ENCODE measurements at regions not wholly inside any gene's neighbourhood (a gene's known extent, or its start where the extent isn't known, plus 50 kb on each side); places are given as distances from the start of the nearest gene placed in this dataset.

DNA sequence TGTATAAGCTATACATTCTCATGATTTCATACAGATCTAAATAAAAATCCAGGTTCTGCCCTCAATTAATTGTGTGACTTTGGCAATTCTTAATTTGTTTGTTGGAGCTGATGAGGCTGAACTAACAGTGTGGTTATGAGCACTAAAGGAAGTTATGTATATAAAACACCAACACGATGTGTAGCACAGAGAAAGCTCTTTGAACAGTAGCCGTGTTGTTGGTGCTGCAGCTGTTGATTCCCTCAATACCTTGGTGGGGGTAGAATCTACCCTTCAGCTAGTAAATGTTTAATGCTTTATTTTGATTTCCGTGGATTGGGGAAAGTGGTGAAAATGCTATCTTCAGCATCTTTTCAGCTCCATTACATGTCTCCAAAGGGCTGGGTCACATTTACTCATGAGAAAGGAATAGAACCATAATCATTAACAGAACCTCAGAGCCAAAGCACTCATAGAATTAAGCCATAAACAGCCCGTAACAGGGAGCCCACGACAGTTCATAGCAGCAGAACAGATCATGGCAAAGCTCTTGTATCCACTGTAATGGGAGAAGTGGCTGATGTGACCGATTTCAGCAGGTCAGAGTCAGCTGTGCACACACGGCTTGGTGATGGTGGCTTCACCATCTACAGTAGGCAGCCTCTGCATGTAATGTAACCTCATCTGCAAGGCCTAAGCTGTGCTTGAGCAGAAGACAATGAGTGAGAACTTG, 332.7 kb downstream of the DIRAS2 start:
- H4K20me1 ChIP-seq (replicated peaks; ENCODE audit: insufficient read depth): no peaks in the 10 kb centered on the region
- no peaks in the 10 kb centered on the region for H3K27me3 ChIP-seq (ENCODE audit: insufficient read depth)
- H3F3A ChIP-seq (replicated peaks; ENCODE audit: low read depth): no peaks in the 10 kb centered on the region
- no peak overlapping the region for H2AFZ ChIP-seq
- Mint-ChIP-seq H3K27ac (no peak overlapping the region), H3K9me3 (no peaks in the 10 kb centered on the region), H3K27me3 (ENCODE audit: insufficient read depth, low read depth, poor library complexity) (peaks cover 2% of the 10 kb centered on the region), H3K4me1 (no peaks in the 10 kb centered on the region), H3K36me3 (ENCODE audit: low read depth) (no peaks in the 10 kb centered on the region), H3K4me3 (no peak overlapping the region)
- no peak for DNase-seq (ENCODE audit: low spot score)
- no peaks in the 10 kb centered on the region for H3K36me3 ChIP-seq (ENCODE audit: insufficient read depth)
- 0 out of 2 replicates have a peak, but pooled peaks cover 4% of the 10 kb centered on the region for H3K9me2 ChIP-seq (ENCODE audit: insufficient read depth)
- no peaks in the 10 kb centered on the region for H3K79me2 ChIP-seq (replicated peaks; ENCODE audit: insufficient read depth)
- no peak overlapping the region for H3K27ac ChIP-seq (ENCODE audit: low read depth)
- H3K4me2 ChIP-seq: no peak overlapping the region
- TF ChIP-seq NANOG (IDR thresholded peaks at IDR 0.05; ENCODE audit: borderline replicate concordance) (no peak), REST (IDR thresholded peaks at IDR 0.05; ENCODE audit: unreplicated experiment) (no peak), POLR2AphosphoS5 (IDR thresholded peaks at IDR 0.05; ENCODE audit: low read depth) (no peak), JUNB (IDR thresholded peaks at IDR 0.05; ENCODE audit: unreplicated experiment) (no peak), EZH2 (IDR thresholded peaks at IDR 0.05; ENCODE audit: low read depth, unreplicated experiment) (no peak), CTCF (conservative IDR thresholded peaks at IDR 0.05; ENCODE audit: low read depth in 2 of 2) (no peak), ZNF462 (CRISPR knock-in tag; IDR thresholded peaks at IDR 0.05) (no peak), ZNF114 (CRISPR knock-in tag; IDR thresholded peaks at IDR 0.05) (no peak), ZNF331 (CRISPR knock-in tag; IDR thresholded peaks at IDR 0.05; ENCODE audit: low read depth) (no peak), EZH2phosphoT487 (IDR thresholded peaks at IDR 0.05; ENCODE audit: unreplicated experiment) (no peak), CREB1 (CRISPR knock-in tag; IDR thresholded peaks at IDR 0.05; ENCODE audit: low read depth) (no peak), STAT1 (IDR thresholded peaks at IDR 0.05; ENCODE audit: unreplicated experiment) (no peak)
- TF ChIP-seq, protein P1, sequence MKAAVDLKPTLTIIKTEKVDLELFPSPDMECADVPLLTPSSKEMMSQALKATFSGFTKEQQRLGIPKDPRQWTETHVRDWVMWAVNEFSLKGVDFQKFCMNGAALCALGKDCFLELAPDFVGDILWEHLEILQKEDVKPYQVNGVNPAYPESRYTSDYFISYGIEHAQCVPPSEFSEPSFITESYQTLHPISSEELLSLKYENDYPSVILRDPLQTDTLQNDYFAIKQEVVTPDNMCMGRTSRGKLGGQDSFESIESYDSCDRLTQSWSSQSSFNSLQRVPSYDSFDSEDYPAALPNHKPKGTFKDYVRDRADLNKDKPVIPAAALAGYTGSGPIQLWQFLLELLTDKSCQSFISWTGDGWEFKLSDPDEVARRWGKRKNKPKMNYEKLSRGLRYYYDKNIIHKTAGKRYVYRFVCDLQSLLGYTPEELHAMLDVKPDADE (IDR thresholded peaks at IDR 0.05): no peak
- H3K4me3 ChIP-seq: no peak overlapping the region
- no peak for ATAC-seq
- H3K4me1 ChIP-seq (ENCODE audit: insufficient read depth): no peaks in the 10 kb centered on the region

All from GM23338 (cell line).